Osteoblast (primary cell): ENCODE measurements at regions not wholly inside any gene's neighbourhood (a gene's known extent, or its start where the extent isn't known, plus 50 kb on each side); places are given as distances from the start of the nearest gene placed in this dataset.

Experiments
- DNase-seq: peaks from one replicate; pipeline ENCODE4 v3.0.0; 2011; ENCODE audit warnings: low spot score, mixed read lengths; ENCODE audit not compliant: insufficient read length; ENCODE audit errors: missing footprints
- H2AFZ ChIP-seq: 2 replicates; pipeline ENCODE4 v1.6.0; 2011; ENCODE audit warnings: mild to moderate bottlenecking, low read length
- H3K27ac ChIP-seq: 2 replicates; pipeline ENCODE4 v1.5.1; 2011; ENCODE audit warnings: mild to moderate bottlenecking, low read depth, low read length, moderate library complexity
- H3K27me3 ChIP-seq: 2 replicates; pipeline ENCODE4 v1.6.0; 2012; ENCODE audit warnings: mild to moderate bottlenecking, control low read depth, inconsistent platforms, low read length, moderate library complexity; ENCODE audit not compliant: insufficient read depth
- H3K36me3 ChIP-seq: 2 replicates; pipeline ENCODE4 v1.5.1; 2011; ENCODE audit warnings: mild to moderate bottlenecking, low read length, control low read depth, moderate library complexity; ENCODE audit not compliant: insufficient read depth
- H3K4me1 ChIP-seq: 2 replicates; pipeline ENCODE4 v1.5.1; 2011; ENCODE audit warnings: mild to moderate bottlenecking, low read length, control low read depth, moderate library complexity; ENCODE audit not compliant: insufficient read depth
- H3K4me2 ChIP-seq: 2 replicates; pipeline ENCODE4 v1.6.0; 2011; ENCODE audit warnings: mild to moderate bottlenecking, low read length; ENCODE audit not compliant: insufficient read depth
- H3K4me3 ChIP-seq: fragments of 200-600 bp; sonication (generic); 3 replicates; pipeline ENCODE4 v1.5.1; 2012; ENCODE audit warnings: mild to moderate bottlenecking, low read length, inconsistent platforms; ENCODE audit not compliant: insufficient read depth
- H3K79me2 ChIP-seq: 2 replicates; pipeline ENCODE4 v1.6.0; 2012; ENCODE audit warnings: mild to moderate bottlenecking, low read length, control low read depth, inconsistent platforms; ENCODE audit not compliant: insufficient read depth
- H3K9me3 ChIP-seq: 2 replicates; pipeline ENCODE4 v1.5.1; 2011; ENCODE audit warnings: low read depth, low read length, control low read depth
- H4K20me1 ChIP-seq: 2 replicates; pipeline ENCODE4 v1.6.0; 2012; ENCODE audit warnings: mild to moderate bottlenecking, low read length, control low read depth; ENCODE audit not compliant: insufficient read depth
- CTCF ChIP-seq: IDR thresholded peaks from 2 replicates; pipeline ENCODE4 v1.5.1; 2011; ENCODE audit warnings: mild to moderate bottlenecking, low read depth, low read length, moderate library complexity; ENCODE audit errors: extremely low read depth

- H3K9me3 ChIP-seq: peaks cover 3% of the 10 kb centered on the region
Observed at GRCh38 chr2:22795287-22795866, 589.6 kb upstream of the KLHL29 start.

GRCh38 chr2:22798386-22798785 is 586.6 kb upstream of the KLHL29 start:
- H3K9me3 ChIP-seq: peaks cover 3% of the 10 kb centered on the region
- no peak overlapping the region for H3K4me3 ChIP-seq
- no peak overlapping the region for H2AFZ ChIP-seq
- H3K27ac ChIP-seq: no peak overlapping the region
- H3K36me3 ChIP-seq: no peaks in the 10 kb centered on the region
- DNase-seq: no peak
- H3K79me2 ChIP-seq: no peaks in the 10 kb centered on the region
- H3K27me3 ChIP-seq: no peaks in the 10 kb centered on the region
- H3K4me1 ChIP-seq: no peaks in the 10 kb centered on the region
- TF ChIP-seq CTCF: no peak
- H4K20me1 ChIP-seq: no peaks in the 10 kb centered on the region
- no peak overlapping the region for H3K4me2 ChIP-seq

More at GRCh38 chr2:22795287-22795866, 589.6 kb upstream of the KLHL29 start:
- no peak for DNase-seq
- H3K79me2 ChIP-seq: no peaks in the 10 kb centered on the region
- no peak overlapping the region for H2AFZ ChIP-seq
- no peaks in the 10 kb centered on the region for H3K36me3 ChIP-seq
- H3K4me1 ChIP-seq: no peaks in the 10 kb centered on the region
- H3K27ac ChIP-seq: no peak overlapping the region
- TF ChIP-seq CTCF: no peak
- H3K4me3 ChIP-seq: no peak overlapping the region
- no peaks in the 10 kb centered on the region for H3K27me3 ChIP-seq
- no peak overlapping the region for H3K4me2 ChIP-seq
- H4K20me1 ChIP-seq: no peaks in the 10 kb centered on the region

GRCh38 chr2:22800412-22800811 is 584.6 kb upstream of the KLHL29 start:
- no peaks in the 10 kb centered on the region for H4K20me1 ChIP-seq

GRCh38 chr2:22801071-22801470 is 583.9 kb upstream of the KLHL29 start:
- Histone ChIP-seq H4K20me1 (no peaks in the 10 kb centered on the region), H3K36me3 (no peaks in the 10 kb centered on the region), H3K4me3 (no peak overlapping the region), H3K27ac (no peak overlapping the region), H3K4me2 (no peak overlapping the region), H2AFZ (no peak overlapping the region), H3K79me2 (no peaks in the 10 kb centered on the region), H3K4me1 (no peaks in the 10 kb centered on the region), H3K27me3 (no peaks in the 10 kb centered on the region), H3K9me3 (no peaks in the 10 kb centered on the region)
- DNase-seq: no peak
- no peak for TF ChIP-seq CTCF

More at GRCh38 chr2:22800412-22800811, 584.6 kb upstream of the KLHL29 start:
- Histone ChIP-seq H3K27me3 (no peaks in the 10 kb centered on the region), H3K4me3 (no peak overlapping the region), H3K36me3 (no peaks in the 10 kb centered on the region), H3K9me3 (peaks cover under 1% of the 10 kb centered on the region), H3K79me2 (no peaks in the 10 kb centered on the region), H3K4me1 (no peaks in the 10 kb centered on the region), H3K4me2 (no peak overlapping the region), H3K27ac (no peak overlapping the region), H2AFZ (no peak overlapping the region)
- DNase-seq: no peak
- no peak for TF ChIP-seq CTCF
